ENCODE measurements at regions not wholly inside any gene's neighbourhood (a gene's known extent, or its start where the extent isn't known, plus 50 kb on each side); places are given as distances from the start of the nearest gene placed in this dataset.

- Histone ChIP-seq H3K9me2 (ENCODE audit: insufficient read depth) (peaks cover 7% of the 10 kb centered on the region; the same call in 1 of the 2 replicates), H3K4me3 (no peak overlapping the region), H3K27me3 (ENCODE audit: insufficient read depth) (no peaks in the 10 kb centered on the region), H3K27ac (ENCODE audit: low read depth) (no peak overlapping the region), H2AFZ (no peak overlapping the region), H3K4me2 (no peak overlapping the region), H3K4me1 (ENCODE audit: insufficient read depth) (no peaks in the 10 kb centered on the region), H3F3A (replicated peaks; ENCODE audit: low read depth) (no peaks in the 10 kb centered on the region), H3K79me2 (replicated peaks; ENCODE audit: insufficient read depth) (no peaks in the 10 kb centered on the region), H4K20me1 (replicated peaks; ENCODE audit: insufficient read depth) (no peaks in the 10 kb centered on the region), H3K36me3 (ENCODE audit: insufficient read depth) (no peaks in the 10 kb centered on the region)
- H3K9me3 Mint-ChIP-seq = no peaks in the 10 kb centered on the region
- ATAC-seq = no peak
- no peaks in the 10 kb centered on the region for H3K27me3 Mint-ChIP-seq (ENCODE audit: insufficient read depth, low read depth, poor library complexity)
- H3K36me3 Mint-ChIP-seq (ENCODE audit: low read depth) = no peaks in the 10 kb centered on the region
- no peaks in the 10 kb centered on the region for H3K4me1 Mint-ChIP-seq
- H3K27ac Mint-ChIP-seq = no peak overlapping the region
- no peak for DNase-seq (ENCODE audit: low spot score)
- no peak for TF ChIP-seq EZH2phosphoT487 (IDR thresholded peaks at IDR 0.05; ENCODE audit: unreplicated experiment)
- H3K4me3 Mint-ChIP-seq = no peak overlapping the region
Observed at GRCh38 chr3:16030342-16030741, 144.1 kb upstream of the GALNT15 start.

DNA sequence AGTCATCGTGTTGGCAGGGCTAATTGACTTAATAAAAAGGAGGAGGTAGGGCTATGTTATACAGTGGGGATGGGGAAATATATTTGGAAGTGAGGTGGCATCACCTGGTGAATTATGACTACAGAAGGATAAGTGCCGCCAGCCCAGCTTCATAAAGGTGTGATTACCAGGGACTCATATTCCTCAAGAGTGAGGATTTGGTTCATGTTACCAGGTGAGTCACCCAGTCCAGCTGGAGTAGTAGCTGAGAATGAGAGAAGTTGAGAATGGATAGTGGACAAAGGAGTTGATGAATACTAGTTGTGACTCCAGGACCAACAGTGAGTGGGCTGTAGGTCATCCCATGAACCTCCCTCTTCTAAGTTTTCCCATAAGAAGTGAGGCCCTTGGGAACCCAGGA, 143.0 kb upstream of the GALNT15 start:
- no peak overlapping the region for H3K27ac ChIP-seq (ENCODE audit: low read depth)
- no peak overlapping the region for H3K27ac Mint-ChIP-seq
- H3K4me1 ChIP-seq (ENCODE audit: insufficient read depth) = no peaks in the 10 kb centered on the region
- no peaks in the 10 kb centered on the region for H3K27me3 ChIP-seq (ENCODE audit: insufficient read depth)
- ATAC-seq (no peak), DNase-seq (ENCODE audit: low spot score) (no peak)
- no peak overlapping the region for H3K4me2 ChIP-seq
- no peak overlapping the region for H3K4me3 ChIP-seq
- peaks cover 7% of the 10 kb centered on the region; the same call in 1 of the 2 replicates for H3K9me2 ChIP-seq (ENCODE audit: insufficient read depth)
- no peaks in the 10 kb centered on the region for H3K36me3 ChIP-seq (ENCODE audit: insufficient read depth)
- no peaks in the 10 kb centered on the region for H4K20me1 ChIP-seq (replicated peaks; ENCODE audit: insufficient read depth)
- no peak overlapping the region for H2AFZ ChIP-seq
- no peaks in the 10 kb centered on the region for H3K36me3 Mint-ChIP-seq (ENCODE audit: low read depth)
- H3K4me3 Mint-ChIP-seq = no peak overlapping the region
- no peaks in the 10 kb centered on the region for H3K79me2 ChIP-seq (replicated peaks; ENCODE audit: insufficient read depth)
- no peaks in the 10 kb centered on the region for H3K27me3 Mint-ChIP-seq (ENCODE audit: insufficient read depth, low read depth, poor library complexity)
- H3K9me3 Mint-ChIP-seq = no peaks in the 10 kb centered on the region
- H3F3A ChIP-seq (replicated peaks; ENCODE audit: low read depth) = no peaks in the 10 kb centered on the region
- H3K4me1 Mint-ChIP-seq = no peaks in the 10 kb centered on the region
- TF ChIP-seq, protein P1, sequence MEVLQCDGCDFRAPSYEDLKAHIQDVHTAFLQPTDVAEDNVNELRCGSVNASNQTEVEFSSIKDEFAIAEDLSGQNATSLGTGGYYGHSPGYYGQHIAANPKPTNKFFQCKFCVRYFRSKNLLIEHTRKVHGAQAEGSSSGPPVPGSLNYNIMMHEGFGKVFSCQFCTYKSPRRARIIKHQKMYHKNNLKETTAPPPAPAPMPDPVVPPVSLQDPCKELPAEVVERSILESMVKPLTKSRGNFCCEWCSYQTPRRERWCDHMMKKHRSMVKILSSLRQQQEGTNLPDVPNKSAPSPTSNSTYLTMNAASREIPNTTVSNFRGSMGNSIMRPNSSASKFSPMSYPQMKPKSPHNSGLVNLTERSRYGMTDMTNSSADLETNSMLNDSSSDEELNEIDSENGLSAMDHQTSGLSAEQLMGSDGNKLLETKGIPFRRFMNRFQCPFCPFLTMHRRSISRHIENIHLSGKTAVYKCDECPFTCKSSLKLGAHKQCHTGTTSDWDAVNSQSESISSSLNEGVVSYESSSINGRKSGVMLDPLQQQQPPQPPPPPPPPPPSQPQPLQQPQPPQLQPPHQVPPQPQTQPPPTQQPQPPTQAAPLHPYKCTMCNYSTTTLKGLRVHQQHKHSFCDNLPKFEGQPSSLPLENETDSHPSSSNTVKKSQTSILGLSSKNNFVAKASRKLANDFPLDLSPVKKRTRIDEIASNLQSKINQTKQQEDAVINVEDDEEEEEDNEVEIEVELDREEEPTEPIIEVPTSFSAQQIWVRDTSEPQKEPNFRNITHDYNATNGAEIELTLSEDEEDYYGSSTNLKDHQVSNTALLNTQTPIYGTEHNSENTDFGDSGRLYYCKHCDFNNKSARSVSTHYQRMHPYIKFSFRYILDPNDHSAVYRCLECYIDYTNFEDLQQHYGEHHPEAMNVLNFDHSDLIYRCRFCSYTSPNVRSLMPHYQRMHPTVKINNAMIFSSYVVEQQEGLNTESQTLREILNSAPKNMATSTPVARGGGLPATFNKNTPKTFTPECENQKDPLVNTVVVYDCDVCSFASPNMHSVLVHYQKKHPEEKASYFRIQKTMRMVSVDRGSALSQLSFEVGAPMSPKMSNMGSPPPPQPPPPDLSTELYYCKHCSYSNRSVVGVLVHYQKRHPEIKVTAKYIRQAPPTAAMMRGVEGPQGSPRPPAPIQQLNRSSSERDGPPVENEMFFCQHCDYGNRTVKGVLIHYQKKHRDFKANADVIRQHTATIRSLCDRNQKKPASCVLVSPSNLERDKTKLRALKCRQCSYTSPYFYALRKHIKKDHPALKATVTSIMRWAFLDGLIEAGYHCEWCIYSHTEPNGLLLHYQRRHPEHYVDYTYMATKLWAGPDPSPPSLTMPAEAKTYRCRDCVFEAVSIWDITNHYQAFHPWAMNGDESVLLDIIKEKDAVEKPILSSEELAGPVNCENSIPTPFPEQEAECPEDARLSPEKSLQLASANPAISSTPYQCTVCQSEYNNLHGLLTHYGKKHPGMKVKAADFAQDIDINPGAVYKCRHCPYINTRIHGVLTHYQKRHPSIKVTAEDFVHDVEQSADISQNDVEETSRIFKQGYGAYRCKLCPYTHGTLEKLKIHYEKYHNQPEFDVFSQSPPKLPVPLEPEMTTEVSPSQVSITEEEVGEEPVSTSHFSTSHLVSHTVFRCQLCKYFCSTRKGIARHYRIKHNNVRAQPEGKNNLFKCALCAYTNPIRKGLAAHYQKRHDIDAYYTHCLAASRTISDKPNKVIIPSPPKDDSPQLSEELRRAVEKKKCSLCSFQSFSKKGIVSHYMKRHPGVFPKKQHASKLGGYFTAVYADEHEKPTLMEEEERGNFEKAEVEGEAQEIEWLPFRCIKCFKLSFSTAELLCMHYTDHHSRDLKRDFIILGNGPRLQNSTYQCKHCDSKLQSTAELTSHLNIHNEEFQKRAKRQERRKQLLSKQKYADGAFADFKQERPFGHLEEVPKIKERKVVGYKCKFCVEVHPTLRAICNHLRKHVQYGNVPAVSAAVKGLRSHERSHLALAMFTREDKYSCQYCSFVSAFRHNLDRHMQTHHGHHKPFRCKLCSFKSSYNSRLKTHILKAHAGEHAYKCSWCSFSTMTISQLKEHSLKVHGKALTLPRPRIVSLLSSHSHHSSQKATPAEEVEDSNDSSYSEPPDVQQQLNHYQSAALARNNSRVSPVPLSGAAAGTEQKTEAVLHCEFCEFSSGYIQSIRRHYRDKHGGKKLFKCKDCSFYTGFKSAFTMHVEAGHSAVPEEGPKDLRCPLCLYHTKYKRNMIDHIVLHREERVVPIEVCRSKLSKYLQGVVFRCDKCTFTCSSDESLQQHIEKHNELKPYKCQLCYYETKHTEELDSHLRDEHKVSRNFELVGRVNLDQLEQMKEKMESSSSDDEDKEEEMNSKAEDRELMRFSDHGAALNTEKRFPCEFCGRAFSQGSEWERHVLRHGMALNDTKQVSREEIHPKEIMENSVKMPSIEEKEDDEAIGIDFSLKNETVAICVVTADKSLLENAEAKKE (CRISPR knock-in tag; IDR thresholded peaks at IDR 0.05) = no peak
- TF ChIP-seq NANOG (IDR thresholded peaks at IDR 0.05; ENCODE audit: borderline replicate concordance) (no peak), JUNB (IDR thresholded peaks at IDR 0.05; ENCODE audit: unreplicated experiment) (no peak), CREB1 (CRISPR knock-in tag; IDR thresholded peaks at IDR 0.05; ENCODE audit: low read depth) (no peak), STAT1 (IDR thresholded peaks at IDR 0.05; ENCODE audit: unreplicated experiment) (no peak), POLR2AphosphoS5 (IDR thresholded peaks at IDR 0.05; ENCODE audit: low read depth) (no peak), ZNF114 (CRISPR knock-in tag; IDR thresholded peaks at IDR 0.05) (no peak), ETS1 (IDR thresholded peaks at IDR 0.05) (no peak), EZH2phosphoT487 (IDR thresholded peaks at IDR 0.05; ENCODE audit: unreplicated experiment) (no peak), EZH2 (IDR thresholded peaks at IDR 0.05; ENCODE audit: low read depth, unreplicated experiment) (no peak), ZNF331 (CRISPR knock-in tag; IDR thresholded peaks at IDR 0.05; ENCODE audit: low read depth) (no peak)
- TF ChIP-seq, protein P2, sequence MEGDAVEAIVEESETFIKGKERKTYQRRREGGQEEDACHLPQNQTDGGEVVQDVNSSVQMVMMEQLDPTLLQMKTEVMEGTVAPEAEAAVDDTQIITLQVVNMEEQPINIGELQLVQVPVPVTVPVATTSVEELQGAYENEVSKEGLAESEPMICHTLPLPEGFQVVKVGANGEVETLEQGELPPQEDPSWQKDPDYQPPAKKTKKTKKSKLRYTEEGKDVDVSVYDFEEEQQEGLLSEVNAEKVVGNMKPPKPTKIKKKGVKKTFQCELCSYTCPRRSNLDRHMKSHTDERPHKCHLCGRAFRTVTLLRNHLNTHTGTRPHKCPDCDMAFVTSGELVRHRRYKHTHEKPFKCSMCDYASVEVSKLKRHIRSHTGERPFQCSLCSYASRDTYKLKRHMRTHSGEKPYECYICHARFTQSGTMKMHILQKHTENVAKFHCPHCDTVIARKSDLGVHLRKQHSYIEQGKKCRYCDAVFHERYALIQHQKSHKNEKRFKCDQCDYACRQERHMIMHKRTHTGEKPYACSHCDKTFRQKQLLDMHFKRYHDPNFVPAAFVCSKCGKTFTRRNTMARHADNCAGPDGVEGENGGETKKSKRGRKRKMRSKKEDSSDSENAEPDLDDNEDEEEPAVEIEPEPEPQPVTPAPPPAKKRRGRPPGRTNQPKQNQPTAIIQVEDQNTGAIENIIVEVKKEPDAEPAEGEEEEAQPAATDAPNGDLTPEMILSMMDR (conservative IDR thresholded peaks at IDR 0.05; ENCODE audit: low read depth in 2 of 2) = no peak
